Esophagus squamous epithelium (tissue), 4 donors: ENCODE measurements at regions not wholly inside any gene's neighbourhood (a gene's known extent, or its start where the extent isn't known, plus 50 kb on each side); places are given as distances from the start of the nearest gene placed in this dataset.

Experiments
- CTCF ChIP-seq, 6 experiments: fragments of 450-650 bp in 4 of 6; fragments of 200-600 bp in 2 of 6; sonication (generic) in 2 of 6; IDR thresholded peaks; one replicate each; pipeline ENCODE4 v1.5.1; 2016 to 2019; ENCODE audit warnings: antibody characterized with exemption in 6 of 6, mild to moderate bottlenecking in 4 of 6, moderate library complexity in 4 of 6
- POLR2A ChIP-seq, 4 donors: fragments of 450-650 bp; IDR thresholded peaks; one replicate each; pipeline ENCODE4 v1.6.1; 2017; ENCODE audit warnings: antibody characterized with exemption in 4 of 4, mild to moderate bottlenecking in 4 of 4, moderate library complexity in 3 of 4

- no peak for TF ChIP-seq CTCF (IDR thresholded peaks at IDR 0.05)
- TF ChIP-seq POLR2A (IDR thresholded peaks at IDR 0.05), result no peak
Observed at GRCh38 chr4:8675383-8675782, 82.8 kb downstream of the CPZ start.
